GM06990 (cell line): ENCODE measurements at regions not wholly inside any gene's neighbourhood (a gene's known extent, or its start where the extent isn't known, plus 50 kb on each side); places are given as distances from the start of the nearest gene placed in this dataset.

Source experiments
- DNase-seq: peaks from one replicate; pipeline ENCODE4 v3.0.0-alpha.2; 2011; ENCODE audit not compliant: insufficient read length; ENCODE audit errors: extremely low read depth
- H3K27me3 ChIP-seq: replicated peaks from 2 replicates; pipeline ENCODE4 v1.6.0; 2011; ENCODE audit warnings: low read length; ENCODE audit not compliant: control insufficient read depth, insufficient read depth
- H3K36me3 ChIP-seq: 2 replicates; pipeline ENCODE4 v1.5.1; 2011; ENCODE audit warnings: low read length; ENCODE audit not compliant: control insufficient read depth, insufficient read depth
- H3K4me3 ChIP-seq: replicated peaks from 2 replicates; pipeline ENCODE4 v1.5.1; 2011; ENCODE audit warnings: low read depth, mild to moderate bottlenecking, control low read depth, low read length
- CTCF ChIP-seq: IDR thresholded peaks from 2 replicates; pipeline ENCODE4 v1.5.1; 2011; ENCODE audit warnings: low read length, control low read depth, mild to moderate bottlenecking, inconsistent platforms; ENCODE audit not compliant: insufficient read depth, poor library complexity, severe bottlenecking

- no peak for TF ChIP-seq CTCF
- Histone ChIP-seq H3K27me3 (no peaks in the 10 kb centered on the region), H3K4me3 (no peak overlapping the region), H3K36me3 (no peaks in the 10 kb centered on the region)
- no peak for DNase-seq
Observed at GRCh38 chr5:53378590-53379247, 101.7 kb upstream of the FST start.

GRCh38 chr5:53386341-53386740 is 94.1 kb upstream of the FST start:
- no peaks in the 10 kb centered on the region for H3K36me3 ChIP-seq
- no peak for TF ChIP-seq CTCF
- H3K27me3 ChIP-seq = no peaks in the 10 kb centered on the region
- H3K4me3 ChIP-seq = no peak overlapping the region
- DNase-seq = no peak

- no peak for DNase-seq
- no peaks in the 10 kb centered on the region for H3K27me3 ChIP-seq
- no peak overlapping the region for H3K4me3 ChIP-seq
- no peak for TF ChIP-seq CTCF
- H3K36me3 ChIP-seq = no peaks in the 10 kb centered on the region
Observed at GRCh38 chr5:53389093-53389492, 91.3 kb upstream of the FST start.

GRCh38 chr5:53392073-53392472 is 88.4 kb upstream of the FST start:
- Histone ChIP-seq H3K4me3 (no peak overlapping the region), H3K36me3 (no peaks in the 10 kb centered on the region), H3K27me3 (no peaks in the 10 kb centered on the region)
- no peak for TF ChIP-seq CTCF
- DNase-seq = no peak

- H3K4me3 ChIP-seq = no peak overlapping the region
- no peak for DNase-seq
- H3K27me3 ChIP-seq = no peaks in the 10 kb centered on the region
- no peak for TF ChIP-seq CTCF
- H3K36me3 ChIP-seq = no peaks in the 10 kb centered on the region
Observed at GRCh38 chr5:53394808-53395207, 85.6 kb upstream of the FST start.
